ENCODE measurements at regions not wholly inside any gene's neighbourhood (a gene's known extent, or its start where the extent isn't known, plus 50 kb on each side); places are given as distances from the start of the nearest gene placed in this dataset.

- no peak overlapping the region for H2AFZ ChIP-seq (ENCODE audit: low read depth, low read length)
- H3K9ac ChIP-seq (replicated peaks; ENCODE audit: extremely low read depth, insufficient read depth, low read length), result no peak overlapping the region
- intact Hi-C loops (cut with micrococcal nuclease), result no loop called here
- no TSS peak for BruUV-seq (replicated peaks)
- FAIRE-seq, result no peak
- ChIA-PET CTCF (no interaction called here), POLR2A (no interaction called here)
- H3K27ac ChIP-seq (ENCODE audit: insufficient read depth, low read depth, low read length), result no peak overlapping the region
- no peaks in the 10 kb centered on the region for H3K4me1 ChIP-seq (ENCODE audit: control insufficient read depth, extremely low read depth, insufficient read depth, low read length)
- no peaks in the 10 kb centered on the region for H3K79me2 ChIP-seq (ENCODE audit: control insufficient read depth, insufficient read depth, low read length)
- no peaks in the 10 kb centered on the region for H3K36me3 ChIP-seq (ENCODE audit: control insufficient read depth in 2 of 2, extremely low read depth in 1 of 2, insufficient read depth in 2 of 2, low read length in 2 of 2)
- H3K4me2 ChIP-seq (ENCODE audit: insufficient read depth, low read length), result no peak overlapping the region
- H3K9me3 ChIP-seq (replicated peaks; ENCODE audit: control insufficient read depth, insufficient read depth, low read length), result no peaks in the 10 kb centered on the region
- no peaks in the 10 kb centered on the region for H3K9me1 ChIP-seq (replicated peaks; ENCODE audit: control insufficient read depth, extremely low read depth, insufficient read depth, low read length)
- peaks cover 0 to 4% of the 10 kb centered on the region in 2 experiments for H3K27me3 ChIP-seq (ENCODE audit: control insufficient read depth in 2 of 2, insufficient read depth in 2 of 2, low read length in 2 of 2)
- TF ChIP-seq CTCF (IDR thresholded peaks at IDR 0.05; ENCODE audit: extremely low read depth in 1 of 2, insufficient read depth in 1 of 2, low read depth in 1 of 2, low read length in 2 of 2), result no peak
- no peak for TF ChIP-seq MYC (IDR thresholded peaks at IDR 0.05; ENCODE audit: low read depth, low read length)
- TF ChIP-seq FOS (IDR thresholded peaks at IDR 0.05; ENCODE audit: borderline replicate concordance, insufficient read depth, low read length), result no peak
- no peak for TF ChIP-seq GATA2 (IDR thresholded peaks at IDR 0.05; ENCODE audit: insufficient read depth, insufficient read length, low read depth, low read length)
- TF ChIP-seq MAX (IDR thresholded peaks at IDR 0.05; ENCODE audit: insufficient read depth, insufficient read length), result no peak
- TF ChIP-seq JUN (IDR thresholded peaks at IDR 0.05; ENCODE audit: borderline replicate concordance, insufficient read depth, insufficient read length, low read depth), result no peak
- TF ChIP-seq POLR2A (IDR thresholded peaks at IDR 0.05; ENCODE audit: low read depth, low read length), result no peak
- TF ChIP-seq EZH2 (IDR thresholded peaks at IDR 0.05; ENCODE audit: borderline replicate concordance, low read depth, low read length, severe bottlenecking), result no peak
- TF ChIP-seq POLR2AphosphoS5 (IDR thresholded peaks at IDR 0.05; ENCODE audit: insufficient read depth, low read depth, low read length), result no peak
- no peaks in the 10 kb centered on the region for H4K20me1 ChIP-seq (replicated peaks; ENCODE audit: control insufficient read depth, extremely low read depth, insufficient read depth, low read length)
- no peak overlapping the region for H3K4me3 ChIP-seq (replicated peaks in 1 of 3; ENCODE audit: insufficient read depth in 1 of 3, low read depth in 1 of 3, low read length in 3 of 3)
- DNase-seq (ENCODE audit: low read depth, low spot score), result no peak
- dilution Hi-C loops (cut with MboI; ENCODE audit: extremely low pct_ligation_motif_present, low sequenced_read_pairs), result no loop called here
Measured at GRCh38 chr4:1470393-1470670, 64.1 kb upstream of the NKX1-1 start.

Data from endothelial cell of umbilical vein (primary cell).